K562 (cell line): ENCODE measurements at regions not wholly inside any gene's neighbourhood (a gene's known extent, or its start where the extent isn't known, plus 50 kb on each side); places are given as distances from the start of the nearest gene placed in this dataset.

ENCODE experiments used
- ATAC-seq: fragments of 200-7000 bp; cut with Tn5 transposase; 3 replicates; pipeline ENCODE4 v1.9.1; 2020; ENCODE audit warnings: moderate library complexity
- BruUV-seq: library from RNA; stranded (reverse); fragments of 400-500 nt; replicated peaks from 2 replicates; lab custom pipeline; 2021; lab: Mats Ljungman, UMichigan
- CTCF ChIA-PET: fragments of 300-600 bp; formaldehyde crosslinking; extraction: SDS; loops from one replicate; lab custom pipeline; 2021; ENCODE audit warnings: low intra/inter-chr PET ratio; lab: Yijun Ruan, JAX
- POLR2A ChIA-PET: fragments of 300-600, 350-650 bp; sonication (Branson Sonifier 250); formaldehyde crosslinking; extraction: SDS; loops from one replicate; lab custom pipeline; 2021; ENCODE audit warnings: antibody characterized with exemption, inconsistent platforms; lab: Yijun Ruan, JAX
- DNase-seq, 4 experiments: peaks; one replicate each; pipeline versions ENCODE4 v3.0.0 to v3.0.0-alpha.2; 2011 to 2018; ENCODE audit warnings: low spot score in 3 of 4, mixed read lengths in 3 of 4; ENCODE audit errors: extremely low read depth in 1 of 4
- FAIRE-seq: peaks from 2 replicates; lab custom pipeline; 2011; peaks lifted over from hg19 to GRCh38; lab: Jason Lieb, UNC
- H2AFZ ChIP-seq: 2 replicates; pipeline ENCODE4 v1.6.0; 2011; ENCODE audit warnings: low read depth, low read length, control low read depth, inconsistent platforms
- H3K27ac ChIP-seq: fragments of 200-600 bp; 3 replicates; pipeline ENCODE4 v1.8.0; 2011; ENCODE audit warnings: low read depth, mild to moderate bottlenecking, control low read depth, inconsistent platforms, low read length, moderate library complexity, mixed read lengths; ENCODE audit errors: extremely low read depth
- H3K27me3 ChIP-seq, 2 experiments: fragments of 300-600 bp in 1 of 2; 2 replicates in 1 of 2; 3 replicates in 1 of 2; pipeline versions ENCODE4 v1.6.0 to v1.8.0; 2011; ENCODE audit warnings: inconsistent platforms in 2 of 2, low read length in 2 of 2, mild to moderate bottlenecking in 1 of 2, mixed read lengths in 1 of 2, moderate library complexity in 1 of 2; ENCODE audit not compliant: control insufficient read depth in 2 of 2, insufficient read depth in 2 of 2
- H3K36me3 ChIP-seq: fragments of 300-600 bp; 3 replicates; pipeline ENCODE4 v1.8.0; 2011; ENCODE audit warnings: mild to moderate bottlenecking, low read length, inconsistent platforms; ENCODE audit not compliant: control insufficient read depth, insufficient read depth
- H3K4me1 ChIP-seq, 2 experiments: fragments of 200-600 bp in 1 of 2; replicated peaks in 1 of 2; 2 replicates in 1 of 2; 3 replicates in 1 of 2; pipeline versions ENCODE4 v1.5.1 to v1.8.0; 2011; ENCODE audit warnings: inconsistent platforms in 2 of 2, low read length in 2 of 2, mild to moderate bottlenecking in 1 of 2, mixed read lengths in 1 of 2, moderate library complexity in 1 of 2; ENCODE audit not compliant: control insufficient read depth in 2 of 2, insufficient read depth in 2 of 2
- H3K4me2 ChIP-seq: 2 replicates; pipeline ENCODE4 v1.6.1; 2011; ENCODE audit warnings: low read length, control low read depth, inconsistent platforms, mixed read lengths; ENCODE audit not compliant: insufficient read depth
- H3K4me3 ChIP-seq: fragments of 200-600 bp; sonication (generic), shearing (Covaris generic); 2 replicates; pipeline ENCODE4 v1.5.1; 2016; ENCODE audit warnings: control low read depth, inconsistent platforms
- H3K79me2 ChIP-seq: fragments of 200-600 bp; 3 replicates; pipeline ENCODE4 v1.8.0; 2011; ENCODE audit warnings: low read length, inconsistent platforms; ENCODE audit not compliant: control insufficient read depth, insufficient read depth
- H3K9ac ChIP-seq, 2 experiments: 2 replicates each; pipeline versions ENCODE4 v1.6.0 to v1.6.1; 2011; ENCODE audit warnings: low read depth in 2 of 2, low read length in 2 of 2, control low read depth in 1 of 2, inconsistent platforms in 1 of 2, mild to moderate bottlenecking in 1 of 2, mixed read lengths in 1 of 2; ENCODE audit not compliant: insufficient read depth in 1 of 2
- H3K9me1 ChIP-seq: one replicate; pipeline ENCODE4 v1.6.0; 2011; ENCODE audit warnings: inconsistent platforms, mild to moderate bottlenecking, low read length, moderate library complexity; ENCODE audit not compliant: control insufficient read depth, insufficient read depth
- H3K9me3 ChIP-seq: replicated peaks from 2 replicates; pipeline ENCODE4 v1.5.1; 2011; ENCODE audit warnings: low read depth, low read length, inconsistent platforms; ENCODE audit not compliant: control insufficient read depth, insufficient read depth
- H4K20me1 ChIP-seq: replicated peaks from 2 replicates; pipeline ENCODE4 v1.6.1; 2011; ENCODE audit warnings: low read length, inconsistent platforms, mixed read lengths; ENCODE audit not compliant: control insufficient read depth, insufficient read depth
- HINFP ChIP-seq: fragments of 450-650 bp; conservative IDR thresholded peaks from 2 replicates; pipeline ENCODE4 v1.6.1; 2016; ENCODE audit warnings: missing genetic modification characterization, low read depth, mild to moderate bottlenecking, control low read depth, missing compliant biosample characterization
- HNRNPLL ChIP-seq: fragments of 200-400 bp; formaldehyde crosslinking; IDR thresholded peaks from 2 replicates; pipeline ENCODE4 v1.6.1; 2017; ENCODE audit warnings: low read length, low read depth, mild to moderate bottlenecking; ENCODE audit not compliant: poor library complexity, severe bottlenecking
- KLF1 ChIP-seq: fragments of 450-650 bp; IDR thresholded peaks from 2 replicates; pipeline ENCODE4 v1.6.1; 2016; ENCODE audit warnings: missing genetic modification characterization, missing compliant biosample characterization
- RBM39 ChIP-seq: fragments of 200-400 bp; formaldehyde crosslinking; optimal IDR thresholded peaks from 2 replicates; pipeline ENCODE3; 2018; ENCODE audit warnings: low read depth, low read length
- ZNF583 ChIP-seq: fragments of 250-450 bp; sonication (Bioruptor Pico); IDR thresholded peaks from 2 replicates; pipeline ENCODE4 v1.4.0; 2020
- WGBS: fragments of 100-300 bp; shearing (Covaris generic); methylation state at CpG from one replicate; pipeline ENCODE4 v1.1.6; 2016; ENCODE audit warnings: low coverage, mixed read lengths; ENCODE audit not compliant: insufficient coverage; ENCODE audit errors: missing lambda C conversion rate; 5-methylcytosine and 5-hydroxymethylcytosine counted together
- in situ Hi-C: fragments of 300-500 bp; cut with MboI; formaldehyde crosslinking; loops from 4 replicates; pipeline ENCODE4 v1.15.0; 2018; ENCODE audit warnings: inconsistent platforms, mixed read lengths
- intact Hi-C: fragments of 100-400 bp; cut with micrococcal nuclease; formaldehyde crosslinking; loops from 2 replicates; pipeline ENCODE4 v1.14.2; 2022
- TF ChIP-seq, protein P1 (sequence below): fragments of 450-650 bp; formaldehyde crosslinking; IDR thresholded peaks from 2 replicates; pipeline ENCODE4 v1.4.0; 2020; ENCODE audit warnings: mild to moderate bottlenecking, mixed read lengths
- TF ChIP-seq, protein P2 (sequence below): fragments of 450-650 bp; formaldehyde crosslinking; IDR thresholded peaks from 2 replicates; pipeline ENCODE4 v1.4.0; 2020; ENCODE audit warnings: mild to moderate bottlenecking, moderate library complexity

GRCh38 chr12:128056136-128056801, 210.7 kb upstream of the TMEM132C start:
- Histone ChIP-seq H2AFZ (no peak overlapping the region), H3K4me2 (no peak overlapping the region), H3K9me1 (no peaks in the 10 kb centered on the region), H3K27me3 (no peaks in the 10 kb centered on the region), H3K9ac (no peak overlapping the region), H3K9me3 (no peaks in the 10 kb centered on the region), H3K4me3 (no peak overlapping the region), H4K20me1 (no peaks in the 10 kb centered on the region), H3K36me3 (no peaks in the 10 kb centered on the region), H3K79me2 (no peaks in the 10 kb centered on the region), H3K27ac (no peak overlapping the region), H3K4me1 (no peaks in the 10 kb centered on the region)
- no peak for DNase-seq
- in situ Hi-C loops = no loop called here
- BruUV-seq = no TSS peak
- no peak for ATAC-seq
- intact Hi-C loops = no loop called here
- no peak for TF ChIP-seq RBM39
- TF ChIP-seq HNRNPLL = no peak
- no peak for TF ChIP-seq ZNF583
- no peak for TF ChIP-seq KLF1
- CTCF ChIA-PET = no interaction called here
- 1% methylated on average over 9 of the region's 10 CpGs for WGBS
- POLR2A ChIA-PET = interaction anchor here (0.8 kb wide), 1 partner anchor 10 kb away, joined by 3 read pairs; no protein-coding TSS in a partner anchor
- no peak for FAIRE-seq

DNA sequence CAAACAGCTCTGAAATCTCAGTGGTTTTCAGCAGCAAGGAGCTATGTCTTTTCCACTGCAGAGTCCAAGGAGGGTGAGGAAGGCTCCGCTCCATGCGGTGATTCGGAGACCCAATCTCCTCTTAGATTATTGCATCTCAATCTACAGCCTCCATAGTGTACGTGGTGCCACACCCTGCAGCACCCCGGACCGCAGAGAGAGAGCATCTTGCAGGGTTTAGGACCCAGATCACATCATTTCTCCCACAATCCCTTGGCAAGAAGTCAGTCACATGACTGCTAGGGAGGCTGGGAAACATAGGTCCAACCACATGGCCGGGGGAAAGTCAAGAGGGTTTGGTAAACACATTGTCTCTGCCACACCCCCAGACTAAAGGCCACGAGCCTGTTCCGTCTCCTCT, 209.4 kb upstream of the TMEM132C start:
- H4K20me1 ChIP-seq = no peaks in the 10 kb centered on the region
- in situ Hi-C loops = no loop called here
- no peaks in the 10 kb centered on the region for H3K9me3 ChIP-seq
- TF ChIP-seq, protein P1, sequence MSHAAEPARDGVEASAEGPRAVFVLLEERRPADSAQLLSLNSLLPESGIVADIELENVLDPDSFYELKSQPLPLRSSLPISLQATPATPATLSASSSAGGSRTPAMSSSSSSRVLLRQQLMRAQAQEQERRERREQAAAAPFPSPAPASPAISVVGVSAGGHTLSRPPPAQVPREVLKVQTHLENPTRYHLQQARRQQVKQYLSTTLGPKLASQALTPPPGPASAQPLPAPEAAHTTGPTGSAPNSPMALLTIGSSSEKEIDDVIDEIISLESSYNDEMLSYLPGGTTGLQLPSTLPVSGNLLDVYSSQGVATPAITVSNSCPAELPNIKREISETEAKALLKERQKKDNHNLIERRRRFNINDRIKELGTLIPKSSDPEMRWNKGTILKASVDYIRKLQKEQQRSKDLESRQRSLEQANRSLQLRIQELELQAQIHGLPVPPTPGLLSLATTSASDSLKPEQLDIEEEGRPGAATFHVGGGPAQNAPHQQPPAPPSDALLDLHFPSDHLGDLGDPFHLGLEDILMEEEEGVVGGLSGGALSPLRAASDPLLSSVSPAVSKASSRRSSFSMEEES (CRISPR knock-in tag) = peak; percentile 32; the same call in 1 of the 2 replicates
- TF ChIP-seq, protein P2, sequence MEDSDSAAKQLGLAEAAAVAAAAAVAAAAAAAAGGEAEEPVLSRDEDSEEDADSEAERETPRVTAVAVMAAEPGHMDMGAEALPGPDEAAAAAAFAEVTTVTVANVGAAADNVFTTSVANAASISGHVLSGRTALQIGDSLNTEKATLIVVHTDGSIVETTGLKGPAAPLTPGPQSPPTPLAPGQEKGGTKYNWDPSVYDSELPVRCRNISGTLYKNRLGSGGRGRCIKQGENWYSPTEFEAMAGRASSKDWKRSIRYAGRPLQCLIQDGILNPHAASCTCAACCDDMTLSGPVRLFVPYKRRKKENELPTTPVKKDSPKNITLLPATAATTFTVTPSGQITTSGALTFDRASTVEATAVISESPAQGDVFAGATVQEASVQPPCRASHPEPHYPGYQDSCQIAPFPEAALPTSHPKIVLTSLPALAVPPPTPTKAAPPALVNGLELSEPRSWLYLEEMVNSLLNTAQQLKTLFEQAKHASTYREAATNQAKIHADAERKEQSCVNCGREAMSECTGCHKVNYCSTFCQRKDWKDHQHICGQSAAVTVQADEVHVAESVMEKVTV = no peak
- TF ChIP-seq HINFP (tag) = peak; percentile 54; the same call in 1 of the 2 replicates
- TF ChIP-seq, all 486 proteins: peak for 2
- Histone ChIP-seq H2AFZ (no peak overlapping the region), H3K4me1 (no peaks in the 10 kb centered on the region), H3K27me3 (no peaks in the 10 kb centered on the region), H3K4me3 (no peak overlapping the region), H3K36me3 (no peaks in the 10 kb centered on the region), H3K4me2 (no peak overlapping the region), H3K9me1 (no peaks in the 10 kb centered on the region), H3K27ac (no peak overlapping the region), H3K9ac (no peak overlapping the region), H3K79me2 (no peaks in the 10 kb centered on the region)
- BruUV-seq = no TSS peak
- WGBS = 0% methylated on average over 9 of the region's 9 CpGs
- ChIA-PET CTCF (no interaction called here), POLR2A (interaction anchor here (0.6 to 0.7 kb wide), 2 partner anchors 137 to 1926 kb away, joined by 3 read pairs; no protein-coding TSS in a partner anchor)
- intact Hi-C loops = no loop called here
- ATAC-seq = no peak
- no peak for FAIRE-seq
- DNase-seq = no peak
